Calu3 (cell line): ENCODE measurements at regions not wholly inside any gene's neighbourhood (a gene's known extent, or its start where the extent isn't known, plus 50 kb on each side); places are given as distances from the start of the nearest gene placed in this dataset.

Experiments used
- BruUV-seq: library from RNA; stranded (reverse); fragments of 400-500 nt; replicated peaks from 2 replicates; lab custom pipeline; 2021; lab: Mats Ljungman, UMichigan
- CTCF ChIA-PET: fragments of 300-600 bp; sonication (Branson Sonifier 250); formaldehyde crosslinking; loops from one replicate; lab custom pipeline; 2022; ENCODE audit warnings: antibody characterized with exemption; lab: Charles Lee
- DNase-seq: peaks from one replicate; pipeline ENCODE4 v3.0.0; 2022
- H3K27ac Mint-ChIP-seq: one replicate; pipeline ENCODE4 v1.8.0; 2022; ENCODE audit warnings: mixed read lengths; ENCODE audit not compliant: unreplicated experiment
- H3K27me3 Mint-ChIP-seq: one replicate; pipeline ENCODE4 v1.8.0; 2022; ENCODE audit warnings: mixed read lengths; ENCODE audit not compliant: unreplicated experiment
- H3K36me3 Mint-ChIP-seq: one replicate; pipeline ENCODE4 v1.8.0; 2022; ENCODE audit warnings: mild to moderate bottlenecking, moderate library complexity, mixed read lengths; ENCODE audit not compliant: insufficient read depth, unreplicated experiment
- H3K4me1 Mint-ChIP-seq: one replicate; pipeline ENCODE4 v1.8.0; 2022; ENCODE audit warnings: mild to moderate bottlenecking, low read depth, mixed read lengths; ENCODE audit not compliant: unreplicated experiment
- H3K4me3 Mint-ChIP-seq: one replicate; pipeline ENCODE4 v1.8.0; 2022; ENCODE audit warnings: mild to moderate bottlenecking, low read depth, moderate library complexity, mixed read lengths; ENCODE audit not compliant: unreplicated experiment
- H3K9me3 Mint-ChIP-seq: one replicate; pipeline ENCODE4 v1.8.0; 2022; ENCODE audit warnings: low read depth, mixed read lengths; ENCODE audit not compliant: unreplicated experiment
- intact Hi-C: fragments of 100-400 bp; cut with micrococcal nuclease; formaldehyde crosslinking; loops from one replicate; pipeline ENCODE4 v1.10.0; 2022; ENCODE audit not compliant: unreplicated experiment
- TF ChIP-seq, protein P1 (sequence below): fragments of 200-600 bp; IDR thresholded peaks from one replicate; pipeline ENCODE4 v1.8.0; 2022; ENCODE audit warnings: antibody characterized with exemption; ENCODE audit not compliant: unreplicated experiment

DNA sequence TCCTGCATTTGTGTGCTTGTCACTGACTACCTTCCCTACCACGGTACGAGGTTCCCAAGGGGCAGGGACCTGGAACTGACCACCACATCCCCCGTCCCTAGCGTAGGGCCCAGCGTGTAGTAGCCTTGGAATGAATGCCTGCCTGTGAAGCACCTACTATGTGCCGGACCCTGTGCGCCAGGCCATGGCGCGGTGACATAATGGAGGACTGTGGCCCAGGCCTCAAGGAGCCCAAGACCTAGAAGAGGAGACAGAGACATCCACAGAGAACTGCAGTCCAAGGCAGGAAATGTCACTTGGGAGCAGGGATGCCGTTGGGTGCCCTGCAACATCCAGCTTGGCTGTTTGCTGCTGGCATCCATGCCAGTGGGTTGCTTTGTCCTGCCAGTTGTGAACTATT, 71.9 kb upstream of the SLC6A6 start:
- H3K36me3 Mint-ChIP-seq, result no peaks in the 10 kb centered on the region
- peaks cover 23% of the 10 kb centered on the region for H3K4me1 Mint-ChIP-seq
- DNase-seq, result no peak
- H3K4me3 Mint-ChIP-seq, result no peak overlapping the region
- CTCF ChIA-PET, result no interaction called here
- H3K9me3 Mint-ChIP-seq, result no peaks in the 10 kb centered on the region
- TF ChIP-seq, protein P1, sequence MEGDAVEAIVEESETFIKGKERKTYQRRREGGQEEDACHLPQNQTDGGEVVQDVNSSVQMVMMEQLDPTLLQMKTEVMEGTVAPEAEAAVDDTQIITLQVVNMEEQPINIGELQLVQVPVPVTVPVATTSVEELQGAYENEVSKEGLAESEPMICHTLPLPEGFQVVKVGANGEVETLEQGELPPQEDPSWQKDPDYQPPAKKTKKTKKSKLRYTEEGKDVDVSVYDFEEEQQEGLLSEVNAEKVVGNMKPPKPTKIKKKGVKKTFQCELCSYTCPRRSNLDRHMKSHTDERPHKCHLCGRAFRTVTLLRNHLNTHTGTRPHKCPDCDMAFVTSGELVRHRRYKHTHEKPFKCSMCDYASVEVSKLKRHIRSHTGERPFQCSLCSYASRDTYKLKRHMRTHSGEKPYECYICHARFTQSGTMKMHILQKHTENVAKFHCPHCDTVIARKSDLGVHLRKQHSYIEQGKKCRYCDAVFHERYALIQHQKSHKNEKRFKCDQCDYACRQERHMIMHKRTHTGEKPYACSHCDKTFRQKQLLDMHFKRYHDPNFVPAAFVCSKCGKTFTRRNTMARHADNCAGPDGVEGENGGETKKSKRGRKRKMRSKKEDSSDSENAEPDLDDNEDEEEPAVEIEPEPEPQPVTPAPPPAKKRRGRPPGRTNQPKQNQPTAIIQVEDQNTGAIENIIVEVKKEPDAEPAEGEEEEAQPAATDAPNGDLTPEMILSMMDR, result no peak
- intact Hi-C loops, result no loop called here
- no TSS peak for BruUV-seq
- no peak overlapping the region for H3K27ac Mint-ChIP-seq
- H3K27me3 Mint-ChIP-seq, result no peaks in the 10 kb centered on the region

GRCh38 chr3:14331251-14331650, 71.2 kb upstream of the SLC6A6 start:
- H3K27me3 Mint-ChIP-seq, result no peaks in the 10 kb centered on the region

GRCh38 chr3:14332392-14332791, 70.0 kb upstream of the SLC6A6 start:
- Mint-ChIP-seq H3K4me3 (no peak overlapping the region), H3K27me3 (no peaks in the 10 kb centered on the region), H3K9me3 (no peaks in the 10 kb centered on the region), H3K36me3 (peaks cover 6% of the 10 kb centered on the region), H3K4me1 (peaks cover 35% of the 10 kb centered on the region), H3K27ac (no peak overlapping the region)
- intact Hi-C loops, result no loop called here
- DNase-seq, result no peak
- BruUV-seq, result no TSS peak
- CTCF ChIA-PET, result no interaction called here
- TF ChIP-seq, protein P1, result no peak

More at GRCh38 chr3:14331251-14331650, 71.2 kb upstream of the SLC6A6 start:
- no peak overlapping the region for H3K27ac Mint-ChIP-seq
- intact Hi-C loops, result no loop called here
- no peaks in the 10 kb centered on the region for H3K36me3 Mint-ChIP-seq
- no peak overlapping the region for H3K4me3 Mint-ChIP-seq
- CTCF ChIA-PET, result interaction anchor here (0.7 to 1.1 kb wide), 2 partner anchors 14 to 128 kb away, joined by 3 read pairs; no protein-coding TSS in a partner anchor
- peaks cover 24% of the 10 kb centered on the region for H3K4me1 Mint-ChIP-seq
- no peak for DNase-seq
- H3K9me3 Mint-ChIP-seq, result no peaks in the 10 kb centered on the region
- TF ChIP-seq, protein P1, result no peak
- no TSS peak for BruUV-seq

DNA sequence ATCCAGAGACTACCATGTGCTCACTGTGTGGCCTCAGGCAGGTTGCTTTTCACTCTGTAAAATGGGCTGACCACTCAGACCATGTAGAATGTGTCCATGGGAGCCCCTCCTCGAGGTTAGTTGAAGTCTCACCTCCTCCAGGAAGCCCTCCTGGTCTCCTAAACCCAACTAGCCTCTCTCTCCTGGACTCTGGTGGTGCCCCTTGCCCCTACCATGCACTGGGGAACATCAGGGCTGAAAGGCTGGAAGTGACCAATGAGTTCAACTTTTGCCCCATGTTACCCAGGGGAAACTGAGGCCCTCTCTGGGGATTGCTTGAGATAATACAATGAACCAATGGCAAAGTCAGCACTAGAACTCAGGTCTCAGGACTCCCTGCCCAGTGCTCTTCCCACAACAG, 69.2 kb upstream of the SLC6A6 start:
- H3K36me3 Mint-ChIP-seq, result peaks cover 6% of the 10 kb centered on the region
- CTCF ChIA-PET, result no interaction called here
- H3K9me3 Mint-ChIP-seq, result no peaks in the 10 kb centered on the region
- intact Hi-C loops, result no loop called here
- H3K27ac Mint-ChIP-seq, result no peak overlapping the region
- DNase-seq, result no peak
- TF ChIP-seq, protein P1, result no peak
- H3K4me3 Mint-ChIP-seq, result no peak overlapping the region
- BruUV-seq, result no TSS peak
- no peaks in the 10 kb centered on the region for H3K27me3 Mint-ChIP-seq
- H3K4me1 Mint-ChIP-seq, result peaks cover 37% of the 10 kb centered on the region
